SJCRH30 (cell line): ENCODE measurements at regions not wholly inside any gene's neighbourhood (a gene's known extent, or its start where the extent isn't known, plus 50 kb on each side); places are given as distances from the start of the nearest gene placed in this dataset.

Source experiments
- DNase-seq, 2 experiments: peaks; one replicate each; pipeline ENCODE4 v3.0.0-alpha.2; 2015 to 2020
- H3K27ac ChIP-seq: fragments of 250-450 bp; sonication (Bioruptor Pico); 2 replicates; pipeline ENCODE4 v1.5.1; 2020; ENCODE audit warnings: mild to moderate bottlenecking, moderate library complexity
- H3K27me3 ChIP-seq: fragments of 250-450 bp; sonication (Bioruptor Pico); 2 replicates; pipeline ENCODE4 v1.5.1; 2020; ENCODE audit warnings: mild to moderate bottlenecking, moderate library complexity
- H3K36me3 ChIP-seq: fragments of 250-450 bp; sonication (Bioruptor Pico); 2 replicates; pipeline ENCODE4 v1.5.1; 2020; ENCODE audit warnings: mild to moderate bottlenecking, moderate library complexity
- H3K4me1 ChIP-seq: fragments of 250-450 bp; sonication (Bioruptor Pico); 2 replicates; pipeline ENCODE4 v1.5.1; 2020; ENCODE audit warnings: mild to moderate bottlenecking, moderate library complexity
- H3K4me3 ChIP-seq: fragments of 250-450 bp; sonication (Bioruptor Pico); 2 replicates; pipeline ENCODE4 v1.5.1; 2020; ENCODE audit warnings: mild to moderate bottlenecking, moderate library complexity
- H3K9me3 ChIP-seq: fragments of 250-450 bp; sonication (Bioruptor Pico); replicated peaks from 2 replicates; pipeline ENCODE4 v1.5.1; 2020; ENCODE audit warnings: mild to moderate bottlenecking, moderate library complexity

DNA sequence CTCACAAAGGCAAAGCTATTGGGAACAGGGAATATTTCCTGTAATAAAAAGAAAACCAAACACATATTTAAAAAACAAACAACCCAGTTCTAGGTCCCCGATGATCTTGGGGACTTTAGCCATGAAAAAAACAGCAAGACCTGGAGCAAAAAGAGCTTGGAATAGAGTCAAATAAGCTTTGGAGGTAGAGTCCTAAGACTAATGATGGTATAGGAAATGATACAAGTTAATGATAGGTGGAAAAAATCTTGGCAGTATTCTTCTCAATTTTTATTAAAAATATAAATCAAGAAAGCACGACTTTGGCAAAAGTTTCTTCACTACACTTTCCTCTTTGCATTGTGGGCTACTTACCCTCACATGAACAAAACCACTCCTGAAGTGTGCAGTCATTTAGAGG, 481.5 kb downstream of the EBF1 start:
- Histone ChIP-seq H3K27ac (no peak overlapping the region), H3K36me3 (no peaks in the 10 kb centered on the region), H3K4me1 (peaks cover 14% of the 10 kb centered on the region; the same call in 1 of the 2 replicates), H3K9me3 (no peaks in the 10 kb centered on the region), H3K4me3 (no peak overlapping the region), H3K27me3 (no peaks in the 10 kb centered on the region)
- DNase-seq = no peak

DNA sequence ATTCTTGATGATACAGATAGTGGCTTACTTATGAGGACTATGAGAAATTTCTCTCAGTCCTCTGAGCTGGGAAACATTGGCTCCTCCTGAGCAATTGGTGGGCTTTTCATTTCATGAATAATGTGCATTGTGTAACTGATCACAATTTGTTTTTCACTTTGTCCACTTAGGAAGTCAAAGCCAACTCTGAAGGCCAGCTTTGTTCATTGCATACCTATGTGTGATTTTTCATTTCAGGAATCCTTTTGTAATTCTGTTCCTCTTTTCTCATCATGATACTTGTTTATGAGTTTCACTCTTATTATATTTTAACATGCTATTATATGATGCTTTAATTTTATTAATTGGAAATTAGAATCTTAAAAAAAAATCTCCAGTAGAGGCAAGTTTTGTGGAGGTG, 483.0 kb downstream of the EBF1 start:
- H3K36me3 ChIP-seq = no peaks in the 10 kb centered on the region
- no peak overlapping the region for H3K4me3 ChIP-seq
- no peak overlapping the region for H3K27ac ChIP-seq
- H3K27me3 ChIP-seq = no peaks in the 10 kb centered on the region
- H3K9me3 ChIP-seq = no peaks in the 10 kb centered on the region
- no peak for DNase-seq
- peaks cover 14% of the 10 kb centered on the region; the same call in 1 of the 2 replicates for H3K4me1 ChIP-seq

GRCh38 chr5:158614951-158615350, 484.8 kb downstream of the EBF1 start:
- no peak overlapping the region for H3K27ac ChIP-seq
- 0 out of 2 replicates have a peak, but pooled peaks cover 3% of the 10 kb centered on the region for H3K9me3 ChIP-seq
- no peaks in the 10 kb centered on the region for H3K27me3 ChIP-seq
- H3K36me3 ChIP-seq = no peaks in the 10 kb centered on the region
- no peak for DNase-seq
- no peak overlapping the region for H3K4me3 ChIP-seq
- peaks cover 10% of the 10 kb centered on the region; the same call in 1 of the 2 replicates for H3K4me1 ChIP-seq

GRCh38 chr5:158611581-158611980, 488.1 kb downstream of the EBF1 start:
- 0 out of 2 replicates have a peak, but pooled peaks cover 3% of the 10 kb centered on the region for H3K9me3 ChIP-seq
- H3K36me3 ChIP-seq = no peaks in the 10 kb centered on the region
- DNase-seq = no peak
- H3K4me3 ChIP-seq = no peak overlapping the region
- H3K27ac ChIP-seq = no peak overlapping the region
- H3K4me1 ChIP-seq = peaks cover 3% of the 10 kb centered on the region; the same call in 1 of the 2 replicates
- H3K27me3 ChIP-seq = no peaks in the 10 kb centered on the region

DNA sequence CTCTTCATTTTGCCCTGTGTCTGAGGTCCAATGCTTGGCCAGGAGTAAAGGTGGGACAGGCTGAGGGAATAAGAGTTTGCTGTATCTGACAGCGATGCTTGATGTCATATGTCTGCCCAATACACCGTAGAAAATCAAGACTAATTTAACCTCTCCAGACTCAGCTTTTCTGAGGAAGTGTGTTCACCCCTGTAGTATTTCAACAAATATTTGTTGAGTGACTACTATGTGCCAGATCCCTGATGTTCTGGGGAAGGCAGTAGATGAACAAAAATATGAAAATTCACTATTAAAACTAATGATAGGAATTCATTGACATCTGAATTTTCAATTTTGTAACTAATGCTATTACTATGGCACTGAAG, 489.7 kb downstream of the EBF1 start:
- DNase-seq = no peak
- no peak overlapping the region for H3K4me3 ChIP-seq
- no peaks in the 10 kb centered on the region for H3K27me3 ChIP-seq
- H3K9me3 ChIP-seq = 0 out of 2 replicates have a peak, but pooled peaks cover 3% of the 10 kb centered on the region
- H3K36me3 ChIP-seq = no peaks in the 10 kb centered on the region
- H3K4me1 ChIP-seq = peaks cover 3% of the 10 kb centered on the region; the same call in 1 of the 2 replicates
- H3K27ac ChIP-seq = no peak overlapping the region

GRCh38 chr5:158609333-158610050, 490.2 kb downstream of the EBF1 start:
- H3K36me3 ChIP-seq = no peaks in the 10 kb centered on the region
- no peak overlapping the region for H3K4me3 ChIP-seq
- H3K9me3 ChIP-seq = 0 out of 2 replicates have a peak, but pooled peaks cover 3% of the 10 kb centered on the region
- no peak overlapping the region for H3K27ac ChIP-seq
- H3K4me1 ChIP-seq = peaks cover 3% of the 10 kb centered on the region; the same call in 1 of the 2 replicates
- DNase-seq = no peak
- no peaks in the 10 kb centered on the region for H3K27me3 ChIP-seq

DNA sequence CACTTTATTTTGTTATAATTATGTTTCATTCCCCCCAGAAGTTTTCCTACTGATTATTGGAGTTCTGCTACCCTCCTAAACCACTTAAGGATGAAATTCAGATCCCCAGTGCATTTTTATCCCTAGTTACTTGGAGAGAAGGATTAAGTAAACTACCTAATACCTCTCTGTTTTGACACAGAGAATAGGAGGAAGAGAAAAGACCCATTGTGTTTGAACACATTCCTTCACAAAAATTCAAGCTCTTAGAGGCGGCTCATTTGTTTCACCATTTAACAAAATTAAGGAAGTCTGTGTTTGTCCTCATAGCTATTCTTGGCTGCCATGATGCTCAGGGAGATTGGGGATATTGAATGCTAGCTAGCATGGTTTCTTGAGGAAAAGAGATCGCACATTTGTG, 492.6 kb downstream of the EBF1 start:
- no peaks in the 10 kb centered on the region for H3K36me3 ChIP-seq
- no peak for DNase-seq
- H3K4me3 ChIP-seq = no peak overlapping the region
- 0 out of 2 replicates have a peak, but pooled peaks cover 3% of the 10 kb centered on the region for H3K9me3 ChIP-seq
- no peak overlapping the region for H3K27ac ChIP-seq
- peaks cover 3% of the 10 kb centered on the region; the same call in 1 of the 2 replicates for H3K4me1 ChIP-seq
- no peaks in the 10 kb centered on the region for H3K27me3 ChIP-seq

DNA sequence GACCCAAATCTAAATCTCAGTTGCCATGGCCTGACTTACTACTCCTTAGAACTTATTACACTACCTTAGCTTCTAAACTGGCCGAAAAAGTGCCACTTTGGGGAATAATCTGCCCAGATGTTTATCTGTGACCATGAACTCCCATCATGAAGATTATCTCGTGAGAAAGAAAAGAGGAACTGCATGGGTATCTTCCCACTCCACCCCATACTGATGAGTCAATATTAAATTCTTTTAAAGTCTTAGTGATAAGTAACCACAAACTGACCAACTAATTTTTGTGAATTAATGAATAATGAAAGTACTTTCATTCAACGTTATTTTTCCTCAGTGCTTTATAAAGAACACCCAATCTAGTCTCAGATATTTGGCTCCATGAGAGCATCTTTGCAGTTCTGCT, 493.5 kb downstream of the EBF1 start:
- no peak overlapping the region for H3K4me3 ChIP-seq
- no peak overlapping the region for H3K27ac ChIP-seq
- no peaks in the 10 kb centered on the region for H3K27me3 ChIP-seq
- no peak for DNase-seq
- H3K36me3 ChIP-seq = no peaks in the 10 kb centered on the region
- 0 out of 2 replicates have a peak, but pooled peaks cover 1% of the 10 kb centered on the region for H3K9me3 ChIP-seq
- peaks cover 3% of the 10 kb centered on the region; the same call in 1 of the 2 replicates for H3K4me1 ChIP-seq

- DNase-seq = no peak
- Histone ChIP-seq H3K36me3 (no peaks in the 10 kb centered on the region), H3K4me1 (peaks cover 23% of the 10 kb centered on the region), H3K27ac (no peak overlapping the region), H3K4me3 (no peak overlapping the region), H3K9me3 (no peaks in the 10 kb centered on the region), H3K27me3 (no peaks in the 10 kb centered on the region)
These were observed 496.7 kb downstream of the EBF1 start for GRCh38 chr5:158602981-158603380.

- peaks cover 31% of the 10 kb centered on the region for H3K4me1 ChIP-seq
- no peak for DNase-seq
- H3K27ac ChIP-seq = no peak overlapping the region
- H3K36me3 ChIP-seq = no peaks in the 10 kb centered on the region
- H3K9me3 ChIP-seq = peaks cover 8% of the 10 kb centered on the region
- H3K27me3 ChIP-seq = no peaks in the 10 kb centered on the region
- H3K4me3 ChIP-seq = no peak overlapping the region
These were observed 498.6 kb downstream of the EBF1 start for GRCh38 chr5:158601118-158601517.

DNA sequence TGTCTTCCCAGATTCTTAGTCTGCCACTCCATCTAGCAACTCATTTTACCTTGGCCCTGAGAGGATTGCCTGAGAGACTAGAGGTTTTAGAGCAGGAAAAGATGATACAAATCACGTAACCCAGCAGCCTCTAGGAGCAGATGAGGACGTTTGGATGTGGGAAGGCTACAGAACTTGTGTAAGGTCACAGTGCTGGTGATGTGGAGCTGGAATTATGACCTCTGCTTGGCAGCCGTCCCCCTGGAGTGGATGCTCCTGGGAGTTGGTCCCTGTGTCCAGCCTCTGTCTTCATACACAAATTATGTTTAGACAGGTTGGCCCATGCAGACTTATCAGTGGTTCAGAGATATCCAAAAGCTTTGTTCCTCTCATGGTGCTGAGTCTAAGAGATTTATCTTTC, 499.0 kb downstream of the EBF1 start:
- Histone ChIP-seq H3K9me3 (peaks cover 8% of the 10 kb centered on the region), H3K4me3 (no peak overlapping the region), H3K36me3 (no peaks in the 10 kb centered on the region), H3K27me3 (no peaks in the 10 kb centered on the region), H3K27ac (peak overlapping the region; percentile 96; the same call in 1 of the 2 replicates), H3K4me1 (peaks cover 31% of the 10 kb centered on the region)
- no peak for DNase-seq

GRCh38 chr5:158599157-158599556, 500.6 kb downstream of the EBF1 start:
- Histone ChIP-seq H3K27me3 (no peaks in the 10 kb centered on the region), H3K4me3 (no peak overlapping the region), H3K9me3 (peaks cover 8% of the 10 kb centered on the region), H3K4me1 (peaks cover 46% of the 10 kb centered on the region), H3K27ac (peak overlapping the region; percentile 96), H3K36me3 (no peaks in the 10 kb centered on the region)
- DNase-seq = peak; percentile 83 to 94

GRCh38 chr5:158594595-158595242, 505.0 kb downstream of the EBF1 start:
- H3K4me3 ChIP-seq = no peak overlapping the region
- no peaks in the 10 kb centered on the region for H3K36me3 ChIP-seq
- H3K4me1 ChIP-seq = peaks cover 63% of the 10 kb centered on the region
- no peaks in the 10 kb centered on the region for H3K27me3 ChIP-seq
- peaks cover 8% of the 10 kb centered on the region for H3K9me3 ChIP-seq
- peak overlapping the region; percentile 24; the same call in 1 of the 2 replicates for H3K27ac ChIP-seq
- DNase-seq = peak; percentile 30 to 52

DNA sequence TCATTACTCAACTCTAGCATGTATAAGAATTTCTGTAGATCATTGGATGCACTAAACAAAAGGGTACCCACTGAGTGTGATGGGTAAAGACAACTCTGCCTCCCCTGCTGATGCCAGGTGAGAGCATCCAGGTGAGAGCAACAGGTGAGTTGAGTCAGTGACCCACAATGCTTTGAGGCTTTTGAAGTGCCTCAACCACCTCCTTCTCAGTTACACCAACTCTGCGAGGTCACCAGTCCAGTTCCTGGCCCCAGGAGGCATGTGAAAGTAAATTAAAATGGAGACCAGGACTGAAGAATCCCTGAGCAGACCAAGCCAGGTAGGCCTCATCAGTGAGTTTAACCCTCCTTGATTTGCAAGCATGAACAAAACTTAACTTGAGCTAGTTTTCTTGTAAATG, 505.8 kb downstream of the EBF1 start:
- Histone ChIP-seq H3K27ac (no peak overlapping the region), H3K27me3 (no peaks in the 10 kb centered on the region), H3K9me3 (peaks cover 8% of the 10 kb centered on the region), H3K4me3 (no peak overlapping the region), H3K36me3 (no peaks in the 10 kb centered on the region), H3K4me1 (peaks cover 64% of the 10 kb centered on the region)
- no peak for DNase-seq

DNA sequence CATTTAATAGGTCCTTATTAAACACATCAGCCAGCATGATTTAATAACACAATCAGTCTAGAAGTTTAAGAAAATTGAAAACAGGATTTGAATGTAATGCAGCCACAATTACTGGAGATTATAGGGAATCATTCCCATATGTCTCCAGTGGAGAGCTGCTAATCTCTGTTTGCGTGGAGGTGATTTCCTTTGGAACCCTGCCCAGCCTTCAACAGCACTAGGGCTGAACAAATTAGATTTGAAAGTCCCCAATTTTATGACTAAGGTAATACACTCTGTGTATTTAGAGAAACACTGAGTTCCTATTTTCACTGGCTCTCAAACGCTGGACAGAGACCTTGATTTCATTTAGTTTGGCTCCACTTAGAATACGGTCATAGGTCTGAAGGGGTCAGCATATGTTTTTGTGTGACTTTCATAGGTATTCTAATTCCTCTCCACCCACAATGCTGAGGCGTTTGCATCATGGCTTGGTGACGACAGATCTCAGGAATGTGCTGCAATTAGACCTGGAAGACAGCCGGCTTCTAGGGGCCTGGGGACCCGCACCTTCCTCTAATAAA, 508.3 kb downstream of the EBF1 start:
- Histone ChIP-seq H3K4me3 (no peak overlapping the region), H3K9me3 (0 out of 2 replicates have a peak, but pooled peaks cover 3% of the 10 kb centered on the region), H3K4me1 (peaks cover 49% of the 10 kb centered on the region), H3K27me3 (no peaks in the 10 kb centered on the region), H3K36me3 (no peaks in the 10 kb centered on the region), H3K27ac (peak overlapping the region; percentile 22; the same call in 1 of the 2 replicates)
- DNase-seq = peak; percentile 63 to 76
